Small intestine (tissue), 7 donors: ENCODE measurements at regions not wholly inside any gene's neighbourhood (a gene's known extent, or its start where the extent isn't known, plus 50 kb on each side); places are given as distances from the start of the nearest gene placed in this dataset.
"Not testable (repeated sequence)": the region's sequence is repeated elsewhere in the genome, so short reads cannot be mapped to it uniquely, and the experiment has no call there.

ENCODE experiments used
- DNase-seq, 2 donors: peaks; one replicate each; pipeline versions ENCODE4 v3.0.0 to v3.0.0-alpha.2; 2013
- FAIRE-seq: peaks from 2 replicates; lab custom pipeline; 2012; peaks lifted over from hg19 to GRCh38; lab: Jason Lieb, UNC
- H3K27ac ChIP-seq, 3 donors: one replicate each; pipeline ENCODE4 v1.5.1; 2013; ENCODE audit warnings: low read length in 2 of 3, mild to moderate bottlenecking in 2 of 3, control low read depth in 1 of 3, inconsistent platforms in 1 of 3, low read depth in 1 of 3, moderate library complexity in 1 of 3
- H3K27me3 ChIP-seq, 3 donors: one replicate each; pipeline ENCODE4 v1.6.1; 2013; ENCODE audit warnings: low read length in 3 of 3, inconsistent platforms in 1 of 3; ENCODE audit not compliant: control insufficient read depth in 3 of 3, insufficient read depth in 3 of 3
- H3K36me3 ChIP-seq, 3 donors: one replicate each; pipeline ENCODE4 v1.6.1; 2013; ENCODE audit warnings: low read length in 3 of 3, inconsistent platforms in 1 of 3, low read depth in 1 of 3, mild to moderate bottlenecking in 1 of 3, moderate library complexity in 1 of 3; ENCODE audit not compliant: control insufficient read depth in 3 of 3, insufficient read depth in 2 of 3
- H3K4me1 ChIP-seq, 3 donors: one replicate each; pipeline ENCODE4 v1.6.1; 2013; ENCODE audit warnings: low read length in 2 of 3, inconsistent platforms in 1 of 3, low read depth in 1 of 3, mild to moderate bottlenecking in 1 of 3, moderate library complexity in 1 of 3; ENCODE audit not compliant: control insufficient read depth in 3 of 3, insufficient read depth in 2 of 3
- H3K4me3 ChIP-seq, 3 donors: one replicate each; pipeline ENCODE4 v1.5.1; 2013; ENCODE audit warnings: low read length in 3 of 3, control low read depth in 1 of 3, inconsistent platforms in 1 of 3, low read depth in 1 of 3, mild to moderate bottlenecking in 1 of 3, moderate library complexity in 1 of 3
- H3K9me3 ChIP-seq, 2 donors: one replicate each; pipeline ENCODE4 v1.6.1; 2013; ENCODE audit warnings: low read depth in 1 of 2, low read length in 1 of 2; ENCODE audit not compliant: control insufficient read depth in 2 of 2, insufficient read depth in 1 of 2
- WGBS, 3 donors: extraction: QIAGEN DNeasy Blood & Tissue Kit; methylation state at CpG; one replicate each; pipeline ENCODE4 v1.1.7; 2013; 5-methylcytosine and 5-hydroxymethylcytosine counted together
- donor health status: healthy with polysubstance abuse.
- donor health status: control.
- donor health status: control.
- donor health status: Bipolar disorder and iron deficiency.
- donor health status: healthy.

- not testable (repeated sequence) for H3K4me1 ChIP-seq, H3K27ac ChIP-seq, H3K4me3 ChIP-seq
These were observed 189.4 kb downstream of the TTC6 start for GRCh38 chr14:37784827-37785223.

GRCh38 chr14:37785298-37785697 is 189.9 kb downstream of the TTC6 start:
- 85 to 88% (median 87%) methylated on average over 9 of the region's 9 CpGs for WGBS, 3 donors

More at GRCh38 chr14:37784827-37785223, 189.4 kb downstream of the TTC6 start:
- FAIRE-seq, H3K27me3 ChIP-seq, H3K36me3 ChIP-seq, DNase-seq, H3K9me3 ChIP-seq: not testable (repeated sequence)

GRCh38 chr14:37786114-37786625 is 190.7 kb downstream of the TTC6 start:
- WGBS, 3 donors = 83 to 92% (median 84%) methylated on average over 14 of the region's 14 CpGs
- not testable (repeated sequence) for H3K36me3 ChIP-seq, FAIRE-seq, H3K27me3 ChIP-seq, H3K9me3 ChIP-seq, H3K4me1 ChIP-seq, H3K27ac ChIP-seq, H3K4me3 ChIP-seq, DNase-seq

More at GRCh38 chr14:37785298-37785697, 189.9 kb downstream of the TTC6 start:
- H3K4me1 ChIP-seq, FAIRE-seq, H3K36me3 ChIP-seq, H3K27ac ChIP-seq, H3K27me3 ChIP-seq, H3K4me3 ChIP-seq, DNase-seq, H3K9me3 ChIP-seq: not testable (repeated sequence)

GRCh38 chr14:37787879-37788494 is 192.6 kb downstream of the TTC6 start:
- FAIRE-seq (no peak), DNase-seq (no peak)
- Histone ChIP-seq H3K36me3 (no peaks in the 10 kb centered on the region), H3K4me3 (no peak overlapping the region), H3K9me3 (no peaks in the 10 kb centered on the region), H3K27ac (no peak overlapping the region), H3K27me3 (no peaks in the 10 kb centered on the region), H3K4me1 (no peaks in the 10 kb centered on the region)

- H3K36me3 ChIP-seq = no peaks in the 10 kb centered on the region
- H3K27me3 ChIP-seq = no peaks in the 10 kb centered on the region
- H3K4me1 ChIP-seq = no peaks in the 10 kb centered on the region
- DNase-seq = peak in 1 of 2 donors; percentile 9
- FAIRE-seq = no peak
- 62 to 84% (median 83%) methylated on average over 3 of the region's 3 CpGs for WGBS, 3 donors
- no peak overlapping the region for H3K4me3 ChIP-seq
- H3K9me3 ChIP-seq = no peaks in the 10 kb centered on the region
- H3K27ac ChIP-seq = no peak overlapping the region
These were observed 196.1 kb downstream of the TTC6 start for GRCh38 chr14:37791384-37792036.

- Histone ChIP-seq H3K9me3 (no peaks in the 10 kb centered on the region), H3K27me3 (no peaks in the 10 kb centered on the region)
- 51 to 63% (median 61%) methylated on average over 4 of the region's 4 CpGs for WGBS, 3 donors
These were observed 196.7 kb downstream of the TTC6 start for GRCh38 chr14:37792124-37792523.

GRCh38 chr14:37796703-37797416 is 201.4 kb downstream of the TTC6 start:
- Histone ChIP-seq H3K4me1 (no peaks in the 10 kb centered on the region), H3K27me3 (no peaks in the 10 kb centered on the region), H3K9me3 (no peaks in the 10 kb centered on the region), H3K36me3 (no peaks in the 10 kb centered on the region), H3K4me3 (no peak overlapping the region), H3K27ac (no peak overlapping the region)
- WGBS, 3 donors = 69 to 90% (median 82%) methylated on average over 4 of the region's 4 CpGs
- DNase-seq (no peak), FAIRE-seq (no peak)

More at GRCh38 chr14:37792124-37792523, 196.7 kb downstream of the TTC6 start:
- H3K4me1 ChIP-seq = no peaks in the 10 kb centered on the region
- H3K36me3 ChIP-seq = no peaks in the 10 kb centered on the region
- FAIRE-seq (peak; percentile 39), DNase-seq (no peak)
- H3K4me3 ChIP-seq = no peak overlapping the region
- H3K27ac ChIP-seq = no peak overlapping the region

- no peaks in the 10 kb centered on the region for H3K36me3 ChIP-seq
- no peak for DNase-seq
- no peaks in the 10 kb centered on the region for H3K4me1 ChIP-seq
- no peaks in the 10 kb centered on the region for H3K9me3 ChIP-seq
- WGBS, 3 donors = 0 to 26% (median 0%) methylated on average over 1 of the region's 1 CpG
- no peak overlapping the region for H3K27ac ChIP-seq
- H3K4me3 ChIP-seq = no peak overlapping the region
- FAIRE-seq = no peak
- no peaks in the 10 kb centered on the region for H3K27me3 ChIP-seq
These were observed 202.2 kb downstream of the TTC6 start for GRCh38 chr14:37797675-37798074.
